A549 (cell line): ENCODE measurements at regions not wholly inside any gene's neighbourhood (a gene's known extent, or its start where the extent isn't known, plus 50 kb on each side); places are given as distances from the start of the nearest gene placed in this dataset.

ENCODE experiments used
- ATAC-seq, 2 experiments: fragments of 200-7000 bp in 1 of 2; fragments of >200 bp in 1 of 2; cut with Nextera tagmentation in 1 of 2; cut with Tn5 transposase in 1 of 2; 3 replicates each; pipeline versions ENCODE4 v1.8.0 to v1.9.1; 2018 to 2020; ENCODE audit warnings: mild to moderate bottlenecking in 1 of 2, moderate library complexity in 1 of 2
- CTCF ChIA-PET: fragments of 300-600 bp; sonication (Branson Sonifier 250); formaldehyde crosslinking; extraction: SDS; loops from one replicate; lab custom pipeline; 2021; ENCODE audit warnings: antibody characterized with exemption, inconsistent platforms; lab: Yijun Ruan, JAX
- POLR2A ChIA-PET: fragments of 350-600 bp; formaldehyde crosslinking; extraction: SDS; loops from one replicate; lab custom pipeline; 2021; ENCODE audit warnings: antibody characterized with exemption, inconsistent platforms; lab: Yijun Ruan, JAX
- DNase-seq, 2 experiments: peaks; one replicate each; pipeline versions ENCODE4 v3.0.0 to v3.0.0-alpha.2; 2011 to 2016; ENCODE audit warnings: low read depth in 1 of 2, low spot score in 1 of 2
- FAIRE-seq: peaks from 2 replicates; lab custom pipeline; 2011; peaks lifted over from hg19 to GRCh38; lab: Jason Lieb, UNC
- H3K27ac ChIP-seq, 2 experiments: fragments of >200 bp; sonication (Bioruptor Twin); formaldehyde crosslinking; 3 replicates each; pipeline ENCODE4 v1.5.1; 2016 to 2017
- H3K4me1 ChIP-seq: fragments of >200 bp; sonication (Bioruptor Twin); formaldehyde crosslinking; 3 replicates; pipeline ENCODE4 v1.6.1; 2016
- H3K4me2 ChIP-seq: fragments of >200 bp; sonication (Bioruptor Twin); formaldehyde crosslinking; 3 replicates; pipeline ENCODE4 v1.6.1; 2016
- H3K4me3 ChIP-seq: fragments of >200 bp; sonication (Bioruptor Twin); formaldehyde crosslinking; 3 replicates; pipeline ENCODE4 v1.5.1; 2016
- H3K9me3 ChIP-seq: fragments of >200 bp; sonication (Bioruptor Twin); formaldehyde crosslinking; 3 replicates; pipeline ENCODE4 v1.6.1; 2016
- BHLHE40 ChIP-seq: IDR thresholded peaks from 2 replicates; pipeline ENCODE4 v1.6.1; 2012; ENCODE audit warnings: low read depth, low read length, inconsistent platforms
- CBX2 ChIP-seq: fragments of 200-600 bp; sonication (generic); IDR thresholded peaks from 2 replicates; pipeline ENCODE4 v1.6.1; 2016; ENCODE audit warnings: low read depth, mild to moderate bottlenecking, borderline replicate concordance
- CHD2 ChIP-seq: fragments of 150-350 bp; IDR thresholded peaks from 2 replicates; pipeline ENCODE4 v1.6.1; 2014; ENCODE audit warnings: low read length; ENCODE audit not compliant: partially characterized antibody
- CTCF ChIP-seq: fragments of >200 bp; sonication (Bioruptor Twin); formaldehyde crosslinking; IDR thresholded peaks from 3 replicates; pipeline ENCODE4 v1.5.1; 2016
- E2F6 ChIP-seq: IDR thresholded peaks from 2 replicates; pipeline ENCODE4 v1.6.1; 2012; ENCODE audit warnings: low read depth, borderline replicate concordance
- EHMT2 ChIP-seq: fragments of 200-600 bp; sonication (generic); IDR thresholded peaks from 2 replicates; pipeline ENCODE4 v1.6.1; 2016; ENCODE audit warnings: antibody characterized with exemption, low read depth, mild to moderate bottlenecking, moderate library complexity
- FOXS1 ChIP-seq: fragments of 250-450 bp; sonication (Bioruptor Pico); IDR thresholded peaks from 2 replicates; pipeline ENCODE4 v1.5.0; 2020; ENCODE audit warnings: mild to moderate bottlenecking, moderate library complexity
- GATA3 ChIP-seq: IDR thresholded peaks from 2 replicates; pipeline ENCODE4 v1.6.1; 2012; ENCODE audit warnings: borderline replicate concordance
- HES2 ChIP-seq: fragments of >200 bp; sonication (Bioruptor Twin); formaldehyde crosslinking; IDR thresholded peaks from 2 replicates; pipeline ENCODE4 v1.6.1; 2016
- HOXB13 ChIP-seq: fragments of 250-450 bp; sonication (Bioruptor Pico); IDR thresholded peaks from 2 replicates; pipeline ENCODE4 v1.5.0; 2020; ENCODE audit warnings: low read depth, mild to moderate bottlenecking, moderate library complexity
- HOXB5 ChIP-seq: fragments of 250-450 bp; sonication (Bioruptor Pico); IDR thresholded peaks from 2 replicates; pipeline ENCODE4 v1.5.0; 2020; ENCODE audit warnings: mild to moderate bottlenecking, moderate library complexity
- JUNB ChIP-seq: fragments of >200 bp; sonication (Bioruptor Twin); formaldehyde crosslinking; IDR thresholded peaks from 2 replicates; pipeline ENCODE4 v1.6.1; 2016
- KDM1A ChIP-seq: fragments of 200-600 bp; sonication (generic); IDR thresholded peaks from 2 replicates; pipeline ENCODE4 v1.6.1; 2016; ENCODE audit warnings: low read depth, mild to moderate bottlenecking
- MAFK ChIP-seq: fragments of 450-650 bp; IDR thresholded peaks from 2 replicates; pipeline ENCODE4 v1.6.1; 2014; ENCODE audit not compliant: partially characterized antibody
- MAX ChIP-seq: IDR thresholded peaks from 2 replicates; pipeline ENCODE4 v1.6.1; 2012
- MAZ ChIP-seq: fragments of 150-350 bp; IDR thresholded peaks from 2 replicates; pipeline ENCODE4 v1.6.1; 2014; ENCODE audit warnings: antibody characterized with exemption, low read depth, low read length, borderline replicate concordance
- RAD21 ChIP-seq, 2 experiments: fragments of >200 bp in 1 of 2; sonication (Bioruptor Twin) in 1 of 2; formaldehyde crosslinking in 1 of 2; IDR thresholded peaks in 1 of 2; conservative IDR thresholded peaks in 1 of 2; 2 replicates in 1 of 2; 3 replicates in 1 of 2; pipeline ENCODE4 v1.6.1; 2012 to 2018; ENCODE audit warnings: inconsistent platforms in 1 of 2
- SMC3 ChIP-seq: fragments of >200 bp; sonication (Bioruptor Twin); formaldehyde crosslinking; IDR thresholded peaks from 3 replicates; pipeline ENCODE4 v1.6.1; 2018; ENCODE audit warnings: inconsistent platforms
- SREBF2 ChIP-seq: fragments of 450-650 bp; IDR thresholded peaks from 2 replicates; pipeline ENCODE4 v1.6.1; 2014; ENCODE audit warnings: mild to moderate bottlenecking, moderate library complexity
- TFCP2L1 ChIP-seq: fragments of 250-450 bp; sonication (Bioruptor Pico); IDR thresholded peaks from 2 replicates; pipeline ENCODE4 v1.5.0; 2021; ENCODE audit warnings: mild to moderate bottlenecking
- USF2 ChIP-seq: fragments of 450-650 bp; IDR thresholded peaks from 2 replicates; pipeline ENCODE4 v1.6.1; 2014; ENCODE audit warnings: antibody characterized with exemption
- ZSCAN20 ChIP-seq: fragments of 250-450 bp; sonication (Bioruptor Pico); IDR thresholded peaks from 2 replicates; pipeline ENCODE4 v1.8.0; 2022; ENCODE audit warnings: mild to moderate bottlenecking, moderate library complexity
- WGBS: methylation state at CpG from one replicate; pipeline ENCODE4 v1.1.6; 2017; ENCODE audit errors: missing lambda C conversion rate; 5-methylcytosine and 5-hydroxymethylcytosine counted together
- TF ChIP-seq, protein P1 (sequence below): fragments of 200-600 bp; sonication (generic); IDR thresholded peaks from 2 replicates; pipeline ENCODE4 v1.6.1; 2016; ENCODE audit warnings: antibody characterized with exemption, mild to moderate bottlenecking, moderate library complexity

DNA sequence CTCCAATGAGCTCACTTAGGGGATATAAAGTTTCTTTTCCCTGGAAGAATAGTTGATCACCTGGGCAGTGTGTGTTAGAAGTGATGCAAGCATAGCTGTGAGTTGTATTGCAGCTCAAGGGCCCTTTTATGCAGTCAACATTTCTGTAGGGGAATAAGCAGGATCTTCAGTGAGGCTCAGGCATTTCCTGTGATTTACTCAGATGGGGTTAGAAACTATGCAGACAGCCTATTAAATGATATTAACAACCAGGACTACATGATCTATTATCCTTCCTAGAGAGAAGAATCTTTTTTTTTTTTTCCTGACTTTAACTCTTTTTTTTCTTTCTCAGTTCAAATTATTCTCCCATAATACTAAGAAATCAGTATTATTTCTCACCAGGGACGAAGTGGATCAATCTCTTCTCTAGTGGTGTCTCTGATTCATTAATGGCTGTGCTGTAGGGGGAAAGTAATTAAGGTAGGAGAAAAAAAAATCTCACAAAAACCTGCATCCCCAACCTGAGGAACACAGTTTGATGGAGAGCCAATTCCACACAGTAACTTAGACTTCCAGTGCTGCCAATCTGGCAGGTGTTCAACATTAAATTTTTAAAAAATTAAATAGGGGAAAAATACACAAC is 126.4 kb upstream of the SLC10A2 start:
- WGBS, result 0% methylated on average over 1 of the region's 1 CpG
- POLR2A ChIA-PET, result no interaction called here

GRCh38 chr13:103190841-103191240 is 124.6 kb upstream of the SLC10A2 start:
- ChIA-PET CTCF (no interaction called here), POLR2A (no interaction called here)
- Histone ChIP-seq H3K27ac (no peak overlapping the region), H3K4me1 (no peaks in the 10 kb centered on the region), H3K9me3 (no peaks in the 10 kb centered on the region), H3K4me2 (no peak overlapping the region), H3K4me3 (no peak overlapping the region)
- WGBS, result 3% methylated on average over 1 of the region's 1 CpG
- no peak for FAIRE-seq
- ATAC-seq, result no peak
- no peak for TF ChIP-seq EHMT2
- peak; percentile 64 for TF ChIP-seq MAFK
- no peak for DNase-seq

More for the DNA sequence above, 126.4 kb upstream of the SLC10A2 start:
- no peak overlapping the region for H3K4me2 ChIP-seq
- no peak overlapping the region for H3K27ac ChIP-seq
- H3K4me3 ChIP-seq, result no peak overlapping the region
- CTCF ChIA-PET, result no interaction called here
- H3K9me3 ChIP-seq, result no peaks in the 10 kb centered on the region
- no peak for FAIRE-seq
- ATAC-seq, result no peak
- no peak for DNase-seq
- H3K4me1 ChIP-seq, result no peaks in the 10 kb centered on the region
- TF ChIP-seq MAZ (no peak), USF2 (no peak), HOXB13 (CRISPR knock-in tag) (no peak), RAD21 (conservative IDR thresholded peaks at IDR 0.05 in 1 of 2, IDR thresholded peaks at IDR 0.05 in 1 of 2) (no peak), EHMT2 (no peak), BHLHE40 (no peak), JUNB (no peak), GATA3 (no peak), MAX (no peak), TFCP2L1 (no peak), FOXS1 (no peak), SREBF2 (no peak), CHD2 (no peak), ZSCAN20 (no peak), KDM1A (no peak)
- TF ChIP-seq, protein P1, sequence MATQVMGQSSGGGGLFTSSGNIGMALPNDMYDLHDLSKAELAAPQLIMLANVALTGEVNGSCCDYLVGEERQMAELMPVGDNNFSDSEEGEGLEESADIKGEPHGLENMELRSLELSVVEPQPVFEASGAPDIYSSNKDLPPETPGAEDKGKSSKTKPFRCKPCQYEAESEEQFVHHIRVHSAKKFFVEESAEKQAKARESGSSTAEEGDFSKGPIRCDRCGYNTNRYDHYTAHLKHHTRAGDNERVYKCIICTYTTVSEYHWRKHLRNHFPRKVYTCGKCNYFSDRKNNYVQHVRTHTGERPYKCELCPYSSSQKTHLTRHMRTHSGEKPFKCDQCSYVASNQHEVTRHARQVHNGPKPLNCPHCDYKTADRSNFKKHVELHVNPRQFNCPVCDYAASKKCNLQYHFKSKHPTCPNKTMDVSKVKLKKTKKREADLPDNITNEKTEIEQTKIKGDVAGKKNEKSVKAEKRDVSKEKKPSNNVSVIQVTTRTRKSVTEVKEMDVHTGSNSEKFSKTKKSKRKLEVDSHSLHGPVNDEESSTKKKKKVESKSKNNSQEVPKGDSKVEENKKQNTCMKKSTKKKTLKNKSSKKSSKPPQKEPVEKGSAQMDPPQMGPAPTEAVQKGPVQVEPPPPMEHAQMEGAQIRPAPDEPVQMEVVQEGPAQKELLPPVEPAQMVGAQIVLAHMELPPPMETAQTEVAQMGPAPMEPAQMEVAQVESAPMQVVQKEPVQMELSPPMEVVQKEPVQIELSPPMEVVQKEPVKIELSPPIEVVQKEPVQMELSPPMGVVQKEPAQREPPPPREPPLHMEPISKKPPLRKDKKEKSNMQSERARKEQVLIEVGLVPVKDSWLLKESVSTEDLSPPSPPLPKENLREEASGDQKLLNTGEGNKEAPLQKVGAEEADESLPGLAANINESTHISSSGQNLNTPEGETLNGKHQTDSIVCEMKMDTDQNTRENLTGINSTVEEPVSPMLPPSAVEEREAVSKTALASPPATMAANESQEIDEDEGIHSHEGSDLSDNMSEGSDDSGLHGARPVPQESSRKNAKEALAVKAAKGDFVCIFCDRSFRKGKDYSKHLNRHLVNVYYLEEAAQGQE, result no peak

DNA sequence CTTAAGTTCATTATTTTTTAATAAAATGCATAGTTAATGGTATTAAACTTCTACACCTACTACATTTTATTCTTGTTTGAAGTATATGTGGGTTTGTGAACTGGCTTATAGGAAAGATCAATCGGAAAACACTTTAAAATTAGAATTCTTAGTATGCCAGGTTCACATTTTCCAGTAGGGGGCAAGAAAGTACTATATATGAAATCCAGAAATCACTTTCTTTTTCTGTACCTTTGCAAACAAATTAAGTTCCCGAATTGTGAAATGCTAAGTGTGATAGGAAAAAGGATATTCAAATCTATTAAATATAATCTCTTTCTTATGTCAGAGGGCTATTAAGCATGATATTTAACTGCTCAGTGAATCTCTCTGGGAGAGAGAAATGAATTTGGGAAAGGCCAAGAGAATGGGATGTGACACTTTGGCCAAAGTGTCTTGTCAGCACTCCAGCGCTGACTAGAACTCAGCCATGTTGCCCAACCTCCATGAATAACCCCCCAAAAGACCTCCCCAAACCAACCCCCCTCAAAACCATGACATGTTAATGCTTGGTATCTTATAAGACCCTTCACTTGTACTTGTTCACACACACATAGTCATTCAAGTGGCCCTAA is 122.6 kb upstream of the SLC10A2 start:
- POLR2A ChIA-PET, result no interaction called here

More for the DNA sequence above, 122.6 kb upstream of the SLC10A2 start:
- Histone ChIP-seq H3K4me3 (no peak overlapping the region), H3K27ac (no peak overlapping the region), H3K4me1 (no peaks in the 10 kb centered on the region), H3K4me2 (no peak overlapping the region), H3K9me3 (no peaks in the 10 kb centered on the region)
- TF ChIP-seq MAFK (peak; percentile 25), CTCF (peak; percentile 48), SMC3 (peak; percentile 35; the same call in 1 of the 3 replicates), HES2 (no peak), BHLHE40 (no peak), CBX2 (no peak), RAD21 (conservative IDR thresholded peaks at IDR 0.05 in 1 of 2, IDR thresholded peaks at IDR 0.05 in 1 of 2) (peak; percentile 56 to 68), E2F6 (no peak), HOXB5 (CRISPR knock-in tag) (no peak)
- FAIRE-seq (no peak), ATAC-seq (no peak), DNase-seq (peak; percentile 0 to 1)
- CTCF ChIA-PET, result interaction anchor here (0.6 to 1.3 kb wide), 8 partner anchors 8 to 776 kb away, joined by 3 to 6 read pairs (median 3); no protein-coding TSS in a partner anchor
- WGBS, result 3% methylated on average over 3 of the region's 3 CpGs
